GM19025 (cell line): ENCODE measurements at regions not wholly inside any gene's neighbourhood (a gene's known extent, or its start where the extent isn't known, plus 50 kb on each side); places are given as distances from the start of the nearest gene placed in this dataset.

Experiments used
- ATAC-seq: cut with Tn5 transposase; IDR thresholded peaks from one replicate; pipeline ENCODE4 v1.9.1; 2021; ENCODE audit warnings: mild to moderate bottlenecking, low read depth, moderate library complexity; ENCODE audit not compliant: unreplicated experiment

DNA sequence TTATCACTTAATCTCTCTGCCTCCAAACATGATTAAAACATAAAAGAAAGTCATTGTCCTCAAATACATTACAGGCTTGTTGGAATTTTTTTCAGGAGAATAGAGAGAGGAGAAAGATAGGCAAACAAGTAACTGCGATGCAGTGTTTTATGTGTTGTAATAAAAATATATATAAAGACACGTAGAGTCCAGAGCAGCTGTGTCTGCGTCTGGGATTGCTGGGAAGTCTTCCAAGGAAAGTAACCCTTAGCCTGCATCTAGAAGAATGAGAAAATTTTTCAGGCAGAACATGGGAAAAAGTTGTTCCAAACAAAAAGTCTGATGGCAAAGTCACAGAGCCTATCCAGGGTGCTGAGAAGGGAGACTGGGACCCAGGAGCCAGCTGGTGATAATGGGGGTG is 91.8 kb upstream of the ST6GAL2 start:
- no peak for ATAC-seq

DNA sequence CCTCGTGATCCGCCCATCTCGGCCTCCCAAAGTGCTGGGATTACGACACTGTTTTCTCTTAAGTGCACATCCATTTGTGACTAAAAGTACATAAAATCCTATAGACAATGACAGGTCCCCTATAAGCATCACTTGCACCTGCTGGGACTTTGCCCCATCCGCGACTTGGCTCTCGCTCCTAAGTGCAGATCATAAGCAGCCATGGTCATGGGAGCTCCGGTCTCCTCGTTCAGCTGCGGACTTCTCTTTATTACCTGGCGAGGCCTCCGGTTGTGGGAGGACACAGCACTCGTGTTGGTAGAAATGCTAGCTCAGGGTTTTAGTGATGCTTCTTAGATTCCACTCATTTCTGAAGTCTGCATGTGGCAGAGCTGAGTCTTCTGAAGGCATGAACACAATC is 92.7 kb upstream of the ST6GAL2 start:
- ATAC-seq: no peak

DNA sequence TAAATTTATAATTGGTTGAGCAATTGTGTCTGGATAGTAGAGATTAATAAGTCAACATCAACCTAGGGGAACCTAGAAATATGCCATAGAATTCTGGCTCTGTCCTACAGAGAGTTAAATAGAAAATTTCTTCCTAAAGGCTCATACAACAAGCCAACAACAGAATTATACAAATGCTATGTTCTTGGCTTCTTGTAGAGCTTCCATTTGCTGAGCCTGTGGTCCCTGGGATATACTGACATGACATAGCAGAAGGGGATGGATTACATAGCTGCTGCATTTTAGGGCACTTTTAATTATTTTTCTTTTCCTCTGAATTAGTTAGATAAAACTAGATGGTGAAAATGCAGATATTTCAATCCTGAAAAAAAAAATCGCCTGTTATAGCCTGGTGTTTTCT is 95.5 kb upstream of the ST6GAL2 start:
- ATAC-seq: no peak

DNA sequence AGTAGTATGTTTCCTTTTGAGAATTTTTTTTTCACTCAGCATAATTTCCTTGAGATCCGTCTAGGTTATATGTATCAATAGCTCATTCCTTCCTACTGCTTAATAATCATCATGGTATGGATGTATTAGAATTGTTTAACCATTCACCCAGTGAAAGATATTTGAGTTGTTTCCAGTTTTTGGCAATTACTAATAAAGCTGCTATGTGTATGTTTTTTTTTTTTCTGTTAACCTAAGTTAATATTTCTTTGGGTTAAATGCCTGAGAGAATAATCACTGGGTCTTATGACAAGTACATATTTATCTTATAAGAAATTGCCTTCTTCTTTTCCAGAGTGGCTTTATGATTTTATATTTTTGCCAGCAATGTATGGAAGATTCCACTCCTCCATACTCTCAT is 96.4 kb upstream of the ST6GAL2 start:
- ATAC-seq: no peak

DNA sequence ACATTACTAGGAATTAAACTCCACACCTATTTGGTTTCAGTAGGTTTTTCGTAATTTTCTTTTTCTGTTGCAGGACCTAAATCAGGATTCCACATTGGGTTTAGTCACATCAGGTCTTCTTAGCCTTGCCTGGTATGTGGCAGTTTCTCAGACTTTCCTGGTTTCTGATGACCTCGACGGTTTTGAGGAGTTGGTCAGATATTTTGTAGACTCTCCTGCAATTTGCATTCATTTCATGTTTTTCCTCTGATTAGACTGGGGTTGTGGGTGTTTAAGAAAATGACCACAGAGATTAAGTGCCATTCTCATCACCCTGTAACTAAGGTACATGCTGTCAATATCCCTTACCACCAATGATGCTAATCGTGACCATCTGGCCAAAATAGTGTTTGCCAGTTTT is 97.3 kb upstream of the ST6GAL2 start:
- no peak for ATAC-seq

DNA sequence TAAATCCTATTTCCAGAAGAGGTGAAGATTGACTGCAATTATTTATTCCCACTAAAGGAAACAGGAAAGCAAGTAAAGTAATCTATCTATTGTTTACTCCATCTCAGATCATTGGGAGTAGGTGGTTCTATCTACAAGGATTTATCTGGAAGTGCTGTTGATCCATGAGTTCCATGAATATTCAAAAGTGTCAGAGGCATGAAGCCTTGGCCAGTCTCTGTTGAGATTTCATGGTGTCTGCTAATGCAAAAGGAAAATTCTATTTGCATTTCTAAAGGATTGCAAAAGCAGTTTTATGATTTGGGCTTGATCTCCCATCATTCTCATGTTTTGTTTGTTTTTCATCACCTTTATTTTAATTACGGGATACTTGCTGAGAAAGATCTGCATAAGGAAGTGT is 102.4 kb upstream of the ST6GAL2 start:
- ATAC-seq: no peak

DNA sequence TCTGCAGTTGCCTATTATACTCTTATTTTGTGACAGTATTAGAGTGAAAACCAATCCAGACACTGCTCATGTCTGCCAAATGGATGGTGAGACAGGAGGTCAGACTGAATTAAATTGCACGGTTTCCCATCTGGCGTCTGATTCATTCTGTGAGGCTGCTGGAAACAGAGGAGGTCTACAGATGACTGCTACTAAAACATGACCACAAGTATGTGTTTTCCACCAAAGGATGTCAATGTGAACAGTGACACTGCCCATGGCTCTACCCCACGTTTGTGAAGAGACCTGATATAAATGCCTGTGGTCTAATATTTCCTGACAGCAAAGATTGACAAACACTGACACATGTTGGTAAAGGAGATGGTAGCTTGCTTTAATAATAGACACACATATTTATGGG is 104.3 kb upstream of the ST6GAL2 start:
- ATAC-seq: no peak

DNA sequence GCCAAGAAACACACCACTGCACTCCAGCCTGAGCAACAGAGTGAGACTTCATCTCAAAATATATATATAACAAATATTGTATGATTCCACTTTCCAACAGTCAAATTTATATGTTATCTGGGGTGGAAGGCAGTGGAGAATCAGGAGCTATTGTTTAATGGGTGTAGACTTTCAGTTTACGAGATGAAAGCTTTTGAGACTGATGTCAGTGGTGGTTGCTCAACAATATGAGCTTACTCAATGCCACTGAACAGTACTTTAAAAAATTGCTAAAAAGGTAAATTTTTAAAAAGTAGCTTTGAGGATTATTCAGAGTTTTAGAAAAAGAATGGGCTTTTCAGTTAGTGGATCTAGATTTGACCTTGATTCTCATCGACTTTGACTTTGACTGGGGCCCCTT is 105.9 kb upstream of the ST6GAL2 start:
- no peak for ATAC-seq

DNA sequence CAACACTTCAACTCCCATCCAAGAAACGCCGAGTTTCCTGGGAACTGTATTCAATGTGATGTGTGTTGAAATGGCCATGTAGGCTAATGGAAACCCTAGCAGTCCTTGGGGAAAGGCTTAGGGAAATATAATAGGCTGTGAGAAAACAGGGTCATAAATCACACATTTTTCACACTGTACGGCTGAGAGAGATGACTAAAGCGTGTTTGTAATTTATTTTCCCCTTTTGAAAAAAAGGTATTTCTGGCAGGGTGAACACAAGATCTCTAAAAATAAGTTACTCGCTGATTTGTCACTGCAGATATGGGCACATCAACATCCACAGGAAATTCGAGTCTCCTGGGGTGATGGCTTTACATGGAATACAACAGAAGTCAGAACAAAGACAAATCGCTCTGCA is 109.6 kb upstream of the ST6GAL2 start:
- no peak for ATAC-seq

DNA sequence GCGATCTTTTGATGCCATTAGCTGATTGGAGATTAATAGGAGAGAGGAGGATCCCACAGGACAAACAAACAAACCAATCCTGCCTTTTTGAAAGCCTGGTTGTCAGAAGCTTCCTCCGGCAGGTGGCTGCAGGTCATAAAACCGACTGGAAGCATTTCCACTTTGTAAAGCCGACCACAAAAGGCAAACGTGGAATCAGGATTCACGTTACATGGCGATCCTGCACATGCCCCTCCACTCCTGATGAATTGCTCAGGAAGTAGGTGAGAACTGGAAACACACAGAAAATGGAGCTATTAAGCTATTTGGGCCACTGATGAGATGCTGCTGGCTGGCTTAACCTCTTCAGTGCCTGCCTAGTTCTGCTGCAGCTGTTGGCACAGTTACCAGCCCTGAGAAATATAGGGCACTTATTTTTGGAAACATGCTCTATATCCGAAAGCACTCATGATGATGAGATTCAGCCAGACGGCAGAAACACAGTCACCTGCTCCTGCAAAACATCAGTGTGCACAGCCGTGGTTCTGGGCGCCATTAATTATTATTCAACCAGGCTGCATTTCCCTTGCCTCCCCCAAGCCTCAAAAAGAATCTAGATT is 110.3 kb upstream of the ST6GAL2 start:
- no peak for ATAC-seq

DNA sequence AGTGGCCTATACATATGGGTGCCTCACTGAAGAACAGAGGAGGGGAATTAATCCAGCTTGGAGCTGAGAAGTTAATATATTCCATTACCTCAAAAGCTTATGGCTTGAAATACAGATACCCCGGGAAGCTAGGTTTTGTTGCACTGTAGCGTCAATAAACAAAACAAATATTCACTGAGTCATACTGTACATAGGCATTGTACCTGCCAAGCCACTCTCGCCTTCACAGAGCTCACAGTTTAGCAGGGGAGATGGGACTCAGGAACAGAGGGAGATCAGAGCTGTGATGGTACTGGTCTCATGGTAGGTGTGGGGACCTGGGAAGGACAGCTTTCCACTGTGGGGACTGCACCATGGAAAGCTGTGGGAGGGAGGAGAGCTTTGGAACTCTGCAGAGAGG is 111.2 kb upstream of the ST6GAL2 start:
- ATAC-seq: no peak

DNA sequence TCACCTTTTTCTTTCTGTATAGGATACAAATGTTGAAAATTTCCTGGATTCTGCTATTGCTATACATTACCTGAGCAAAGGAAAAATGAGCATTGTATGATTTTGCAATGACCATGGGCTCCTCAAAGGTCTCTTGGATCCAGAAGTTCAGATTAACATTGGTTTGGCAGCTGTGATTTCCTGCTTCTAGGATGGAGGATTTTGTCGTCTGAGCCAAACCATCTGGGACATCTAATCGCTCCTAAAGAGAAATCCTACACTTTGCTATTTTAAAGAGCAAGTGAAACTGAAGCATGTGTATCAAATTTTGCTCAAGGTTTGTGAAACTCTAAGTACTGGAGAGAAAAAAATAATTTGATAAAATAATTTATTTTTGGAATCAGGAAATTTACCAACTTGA is 115.1 kb upstream of the ST6GAL2 start:
- ATAC-seq: no peak

DNA sequence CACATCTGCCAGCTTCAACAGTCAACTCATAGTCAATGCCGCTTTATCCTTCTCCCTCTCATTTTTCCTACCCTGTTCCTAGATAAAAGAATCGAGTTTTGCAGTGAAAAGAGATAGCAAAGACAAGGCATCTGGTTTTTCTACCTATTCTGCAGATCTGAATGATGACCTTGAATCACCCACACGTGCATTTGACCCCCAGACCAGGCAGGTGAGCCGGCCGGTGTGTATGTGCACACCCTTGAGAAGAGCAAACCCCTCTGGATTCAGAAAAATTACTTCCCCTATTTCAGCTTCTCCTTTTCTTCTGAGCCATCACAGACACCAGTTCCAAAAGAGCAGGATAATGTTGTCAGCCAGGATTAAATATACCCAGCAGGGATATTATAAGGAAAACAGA is 115.6 kb upstream of the ST6GAL2 start:
- no peak for ATAC-seq

DNA sequence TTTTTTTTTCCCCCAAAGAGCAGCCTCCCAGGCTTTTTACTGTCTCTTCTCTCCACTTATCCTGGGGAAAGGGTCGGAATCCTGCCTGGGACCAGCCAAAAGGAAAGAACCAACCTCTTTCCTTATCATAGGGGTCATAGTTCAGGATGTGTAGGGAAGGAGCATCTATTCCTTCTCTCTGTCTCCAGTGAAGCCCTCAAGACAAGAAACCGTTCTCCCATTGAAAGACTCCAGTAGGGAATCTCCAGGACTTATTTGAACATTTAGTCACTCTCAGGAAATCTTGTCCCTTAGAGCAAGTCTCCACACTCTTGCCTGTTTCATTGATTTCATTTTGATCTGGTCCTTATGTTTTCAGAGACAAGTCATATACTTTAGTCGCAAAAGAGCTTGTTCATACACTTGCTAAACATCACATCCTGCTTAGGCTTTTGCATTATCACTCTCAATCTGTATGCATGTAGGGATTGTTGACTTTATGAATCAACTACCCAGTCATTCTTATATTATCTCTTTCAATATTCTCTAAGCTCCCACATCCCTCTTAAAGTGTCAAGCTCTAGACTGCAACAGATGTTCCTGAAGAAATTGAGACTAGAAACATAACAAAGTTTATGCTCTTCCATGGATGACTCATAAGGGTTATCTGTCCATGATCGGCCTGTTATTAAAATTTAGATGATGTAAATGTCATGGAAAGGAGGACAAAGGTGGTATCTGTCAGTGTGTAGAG is 116.2 kb upstream of the ST6GAL2 start:
- no peak for ATAC-seq

DNA sequence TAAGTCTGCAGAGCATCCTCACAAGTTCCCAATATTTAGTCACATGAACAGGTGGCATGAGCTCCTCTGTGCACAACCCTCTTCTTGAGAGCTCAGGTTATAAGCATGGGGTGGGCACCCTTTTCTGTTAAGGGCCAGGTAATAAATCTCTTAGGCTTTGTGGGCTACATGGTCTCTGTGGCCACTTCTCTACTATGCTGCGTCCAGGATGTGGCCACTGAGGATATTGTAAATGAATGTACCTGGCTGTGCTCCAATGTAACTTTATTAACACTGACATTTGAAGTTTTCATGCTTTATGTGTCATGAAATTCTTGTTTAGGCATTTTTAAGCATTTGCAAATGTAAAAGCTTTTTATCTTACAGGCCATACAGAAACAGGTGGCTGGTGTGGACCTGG is 116.8 kb upstream of the ST6GAL2 start:
- no peak for ATAC-seq

DNA sequence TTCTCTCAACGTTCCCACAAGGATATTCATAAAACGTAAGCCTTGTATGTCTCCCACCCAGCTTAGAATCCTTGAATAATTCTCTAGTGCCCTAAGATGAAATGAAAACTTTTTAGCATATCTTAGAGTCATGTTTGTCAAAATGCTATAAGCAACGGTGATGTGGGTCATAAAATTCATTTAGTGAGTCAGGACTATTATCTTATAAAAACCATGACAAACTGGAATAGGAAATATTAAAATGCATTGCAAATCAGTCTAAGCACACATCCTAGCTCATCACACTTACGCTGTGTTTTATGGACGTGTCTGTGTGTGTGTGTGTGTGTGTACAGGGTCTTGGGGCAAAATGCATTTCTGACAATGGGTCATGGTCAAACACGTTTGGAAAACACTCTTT is 119.9 kb upstream of the ST6GAL2 start:
- ATAC-seq: no peak

DNA sequence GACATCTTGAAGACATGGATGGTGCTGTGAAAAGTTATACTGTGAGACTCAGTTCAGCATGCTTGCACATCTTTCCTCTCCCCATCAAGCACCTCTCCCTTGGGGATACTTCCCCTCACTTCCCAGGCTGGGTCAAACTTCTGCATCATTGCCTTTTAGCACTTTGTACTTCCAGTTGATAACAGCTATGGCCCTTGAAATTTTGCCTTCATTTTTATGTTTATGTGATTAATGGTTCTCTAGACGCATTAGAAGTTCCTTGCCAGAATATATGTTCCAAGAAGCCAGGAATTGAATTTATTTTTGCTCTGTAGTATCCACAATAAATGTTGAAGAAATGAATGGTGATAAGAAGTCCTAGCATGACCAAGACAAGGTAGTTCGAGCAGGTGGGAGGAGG is 120.9 kb upstream of the ST6GAL2 start:
- no peak for ATAC-seq

DNA sequence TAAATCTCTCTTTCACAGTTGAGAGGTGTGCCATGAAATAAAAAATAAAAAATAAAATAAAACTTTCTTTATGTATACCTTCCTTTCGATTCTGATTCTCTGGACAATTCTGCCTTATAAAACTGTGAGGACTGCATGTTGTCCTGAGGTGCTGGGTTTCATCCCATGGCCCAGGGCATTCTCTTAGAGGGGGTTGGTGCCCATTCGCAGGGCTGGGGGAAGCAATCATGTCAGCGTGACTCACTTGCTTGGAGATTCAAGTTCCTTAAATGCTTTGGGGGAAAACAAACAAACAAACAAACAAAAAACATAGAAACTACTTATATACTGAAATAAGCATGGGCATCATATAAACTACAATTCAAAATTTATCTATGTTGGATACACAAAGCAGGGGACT is 122.0 kb upstream of the ST6GAL2 start:
- ATAC-seq: no peak

DNA sequence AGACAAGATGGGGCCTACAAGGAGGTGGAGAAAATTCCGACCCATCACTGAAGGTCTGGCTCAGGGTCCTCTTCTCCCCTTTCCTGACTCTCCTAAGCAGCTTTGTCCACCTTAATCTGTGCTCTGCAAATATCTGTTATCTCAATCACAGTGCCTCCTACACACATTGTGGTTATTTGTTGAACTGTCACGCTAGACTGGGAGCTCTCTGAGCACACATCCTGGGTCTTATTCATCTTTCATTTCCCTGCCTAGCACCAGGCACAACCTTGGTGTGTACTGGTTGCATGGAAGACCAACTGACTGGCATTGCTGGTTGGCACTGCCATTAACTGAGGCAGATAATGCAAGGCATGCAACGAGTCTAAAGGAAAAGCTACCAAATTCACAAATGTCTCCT is 122.9 kb upstream of the ST6GAL2 start:
- no peak for ATAC-seq

DNA sequence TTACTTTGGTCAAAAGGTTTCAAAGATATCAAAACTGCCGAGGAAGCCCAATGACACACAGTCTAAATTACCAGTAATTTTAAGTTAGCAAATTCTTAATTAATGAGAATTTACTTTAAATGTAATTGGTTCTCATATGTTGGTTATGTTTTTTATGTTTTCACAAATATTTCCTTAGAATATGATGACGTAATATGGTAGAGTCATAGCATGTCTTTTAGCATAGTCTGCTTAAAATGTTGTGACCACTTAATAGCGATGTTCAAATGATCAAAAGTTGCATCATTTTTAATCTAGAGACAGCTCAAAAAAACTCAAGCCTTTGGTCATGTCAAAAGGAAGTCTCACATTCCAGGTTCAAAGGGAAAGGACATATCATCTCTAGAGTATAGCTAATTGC is 123.3 kb upstream of the ST6GAL2 start:
- ATAC-seq: no peak

DNA sequence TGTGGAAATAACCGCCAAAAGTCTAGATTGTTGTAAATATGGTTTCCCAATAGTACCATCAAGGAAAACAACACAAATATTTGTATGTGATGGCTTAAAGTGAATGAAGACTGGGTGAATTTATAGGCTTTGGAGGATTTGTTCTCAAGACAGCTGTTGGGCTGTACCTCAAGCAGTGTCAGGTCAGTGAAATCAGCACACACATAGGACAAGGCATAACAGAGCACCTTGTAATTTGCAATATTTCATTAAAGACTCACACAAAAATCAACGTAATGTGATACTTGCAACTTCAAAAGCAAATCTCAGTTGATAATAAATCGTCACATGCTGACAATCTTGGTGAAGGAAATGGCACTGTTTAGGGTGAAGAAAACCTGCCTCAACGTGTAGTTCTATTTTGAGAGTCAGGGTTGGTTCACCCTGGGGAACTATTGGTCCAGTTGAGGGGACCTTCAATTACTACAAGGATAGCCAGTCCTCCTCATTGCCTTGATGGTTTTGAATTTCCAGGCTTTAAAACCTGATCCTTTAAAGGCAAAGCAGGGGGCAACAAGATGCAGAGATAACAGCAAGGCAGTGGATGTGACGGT is 126.8 kb upstream of the ST6GAL2 start:
- ATAC-seq: no peak

DNA sequence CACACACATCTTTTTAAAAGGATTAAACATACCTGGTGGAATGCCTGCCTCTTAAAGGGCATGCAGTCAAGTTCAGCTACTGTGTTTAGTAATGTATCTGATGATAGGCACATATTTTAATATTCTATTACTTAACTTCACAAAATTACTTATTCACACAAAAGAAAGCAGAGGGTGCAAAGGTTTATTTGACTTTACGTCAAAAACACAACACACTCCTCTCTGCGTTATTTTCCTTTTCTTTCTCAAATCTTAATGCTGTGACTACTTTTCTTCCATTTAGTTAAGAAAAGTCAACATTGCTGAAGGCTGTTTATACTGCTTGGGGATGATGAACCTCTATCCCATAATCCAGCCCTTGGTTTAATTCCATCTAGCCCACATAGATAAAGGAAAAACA is 127.9 kb upstream of the ST6GAL2 start:
- no peak for ATAC-seq
